RCC 7860 (cell line): ENCODE measurements at regions not wholly inside any gene's neighbourhood (a gene's known extent, or its start where the extent isn't known, plus 50 kb on each side); places are given as distances from the start of the nearest gene placed in this dataset.
A peak's percentile ranks its signal among the peaks of the same experiment; 100 is the strongest.
"Not testable (repeated sequence)": the region's sequence is repeated elsewhere in the genome, so short reads cannot be mapped to it uniquely, and the experiment has no call there.

Experiments
- DNase-seq: peaks from one replicate; pipeline ENCODE4 v3.0.0-alpha.2; 2015; ENCODE audit warnings: low spot score
- FAIRE-seq: peaks from 2 replicates; lab custom pipeline; 2012; peaks lifted over from hg19 to GRCh38; lab: Jason Lieb, UNC

DNA sequence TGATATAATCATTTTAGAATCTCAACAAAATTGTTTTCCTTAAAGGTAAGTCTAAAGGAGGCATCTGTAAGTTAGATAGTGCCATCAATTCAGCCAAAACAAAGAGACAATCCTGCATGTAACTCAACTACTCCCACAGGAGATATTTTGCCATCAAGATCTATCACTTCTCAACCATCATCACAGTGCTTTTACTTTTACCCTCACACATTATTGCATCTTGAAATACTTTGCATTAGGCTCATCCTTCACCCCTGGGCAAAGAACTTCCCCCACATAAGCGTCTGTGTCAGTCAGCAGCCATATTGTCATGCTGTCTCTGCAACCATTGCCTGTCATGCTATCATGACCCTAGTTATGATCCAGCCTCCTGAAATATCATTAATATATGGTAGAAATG lies 54.9 kb upstream of the NLGN1 start:
- no peak for FAIRE-seq
- DNase-seq = no peak

DNA sequence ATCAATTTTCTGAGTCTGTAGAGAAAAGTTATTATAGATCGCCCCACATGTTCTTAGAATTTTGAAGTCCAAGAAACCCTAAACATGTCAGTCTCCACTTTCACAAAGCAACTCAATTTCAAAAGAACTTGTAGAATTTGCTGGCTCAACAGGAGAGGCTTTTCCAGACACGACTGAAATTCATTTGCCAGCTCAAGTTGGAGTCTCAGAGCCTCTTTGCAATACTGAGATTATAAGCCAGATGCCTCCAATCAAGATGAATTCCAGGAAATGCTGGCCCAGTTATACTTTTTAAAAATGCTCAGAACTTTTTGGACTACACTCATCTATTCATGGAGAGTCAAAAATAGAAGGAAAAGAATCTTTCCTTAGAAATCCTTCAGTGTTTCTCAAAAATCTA lies 56.9 kb upstream of the NLGN1 start:
- FAIRE-seq = no peak
- DNase-seq = no peak

DNA sequence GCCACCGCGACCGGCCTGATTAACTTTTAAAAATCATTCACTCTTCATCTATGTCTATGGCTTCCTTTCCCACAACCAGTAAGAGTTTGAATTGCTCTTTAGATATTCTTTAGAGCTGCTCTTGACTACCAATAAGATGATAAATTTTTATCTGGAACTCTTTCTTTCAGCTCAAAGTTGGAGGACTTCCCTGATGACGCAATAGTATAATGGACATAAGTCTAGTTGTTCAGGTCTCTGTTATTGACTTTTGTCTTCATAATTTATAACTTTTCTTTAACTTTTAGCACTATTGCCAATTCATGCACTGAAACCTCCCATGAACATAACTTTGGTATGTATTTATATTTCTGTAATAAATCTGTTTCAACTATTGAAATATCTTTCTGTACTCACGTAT lies 61.3 kb upstream of the NLGN1 start:
- no peak for FAIRE-seq

DNA sequence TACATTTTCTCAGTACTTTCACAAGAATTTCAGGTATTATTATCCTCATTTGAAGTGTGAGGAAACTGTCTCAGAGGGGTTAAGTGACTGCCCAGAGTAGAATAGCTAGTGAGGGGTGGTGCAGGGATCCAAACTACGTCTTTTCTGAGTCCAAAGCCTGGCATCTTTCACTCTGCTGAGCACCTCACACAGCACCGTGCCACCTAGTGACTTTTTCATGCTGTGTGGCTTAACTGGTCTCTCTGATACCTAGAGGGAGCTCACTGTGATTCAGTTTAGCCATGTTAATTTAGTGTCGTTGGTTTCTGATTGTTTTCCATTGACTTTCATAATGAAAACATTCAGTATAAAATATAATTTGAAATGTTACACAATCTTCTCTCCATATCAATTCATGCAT lies 91.4 kb upstream of the NLGN1 start:
- FAIRE-seq = no peak
- DNase-seq = no peak

More for the DNA sequence above, 61.3 kb upstream of the NLGN1 start:
- DNase-seq = no peak

DNA sequence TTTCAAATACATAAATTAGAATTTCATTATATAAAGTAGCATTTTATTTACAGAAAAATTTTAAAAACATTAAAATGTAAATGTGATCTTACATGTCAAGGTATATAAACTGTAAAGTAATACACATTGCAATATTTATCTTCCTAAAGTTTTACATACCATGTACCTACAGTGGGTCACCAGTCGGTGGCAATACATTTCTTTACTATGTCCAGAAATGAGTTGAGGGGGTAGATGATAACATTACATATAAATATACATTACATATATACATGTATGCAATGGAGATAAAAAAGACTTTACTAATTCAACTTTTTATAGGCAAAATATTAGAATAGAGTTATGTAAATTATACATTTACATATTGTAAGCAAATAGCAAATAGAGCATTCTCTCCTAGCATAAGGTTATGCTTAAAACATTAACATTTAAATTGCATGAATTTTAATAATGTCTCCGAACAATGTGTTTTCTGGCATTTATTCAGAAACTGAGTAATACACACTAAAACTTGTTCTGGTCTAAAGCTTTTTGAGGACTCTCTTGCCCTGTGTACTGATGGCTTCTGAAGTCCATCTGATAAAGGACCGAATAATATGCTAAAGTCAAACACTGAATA lies 93.3 kb upstream of the NLGN1 start:
- FAIRE-seq (no peak), DNase-seq (no peak)

DNA sequence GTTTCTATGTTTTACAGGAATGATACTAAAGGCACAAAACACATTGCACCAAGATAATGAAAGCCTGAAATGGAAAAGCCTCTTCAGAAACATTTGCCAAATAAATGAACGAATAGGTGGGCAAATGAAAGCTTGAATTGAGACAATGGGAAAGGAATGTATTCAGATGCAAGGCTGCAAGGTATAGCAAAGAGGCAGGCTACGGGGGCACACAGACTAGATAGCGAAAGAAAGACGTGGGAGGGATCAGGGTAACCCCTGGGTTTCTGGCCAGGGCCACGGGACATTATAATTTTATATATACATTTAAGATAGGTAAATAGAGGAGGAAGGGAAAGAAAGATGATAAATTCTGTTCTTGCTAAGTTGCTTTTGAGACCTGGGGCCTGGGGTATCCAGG lies 95.9 kb upstream of the NLGN1 start:
- DNase-seq = no peak
- no peak for FAIRE-seq

DNA sequence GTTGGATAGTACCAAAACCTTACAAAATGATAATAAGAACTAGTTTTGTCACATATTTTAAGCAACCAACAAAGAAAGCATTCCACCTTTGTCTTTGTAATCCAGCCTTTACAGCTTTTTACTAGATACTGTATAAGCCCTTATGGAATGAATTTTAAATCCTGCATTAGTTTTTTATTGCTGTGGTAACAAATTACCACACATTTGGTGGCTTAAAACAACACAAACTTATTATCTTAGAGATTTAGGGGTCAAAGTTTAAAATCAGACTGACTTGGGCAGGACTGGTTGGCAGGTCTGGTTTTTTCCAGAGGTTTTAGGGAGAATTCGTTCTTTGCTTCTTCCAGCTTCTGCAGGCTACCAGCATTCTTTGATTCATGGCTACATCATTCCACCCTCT lies 108.5 kb upstream of the NLGN1 start:
- no peak for FAIRE-seq
- no peak for DNase-seq

DNA sequence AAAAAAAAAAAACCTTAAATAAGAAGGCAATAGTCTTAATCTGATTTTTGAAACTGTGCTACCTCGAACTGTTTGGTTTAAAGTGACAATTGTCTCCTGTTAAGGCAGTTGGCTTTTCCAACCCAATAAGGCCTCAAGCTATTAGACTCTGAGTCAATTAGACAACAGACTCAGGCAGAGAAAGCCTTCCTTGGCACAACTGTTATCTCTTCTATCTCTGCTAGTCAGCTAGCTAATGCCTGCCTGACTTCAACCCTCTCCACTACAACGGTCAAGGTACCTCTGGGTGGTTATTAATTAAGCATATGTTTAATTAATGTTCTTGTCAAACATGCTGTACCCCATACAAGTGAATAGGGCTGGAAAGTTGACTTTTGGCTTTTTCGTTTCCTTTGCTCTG lies 110.2 kb upstream of the NLGN1 start:
- FAIRE-seq (no peak), DNase-seq (no peak)

DNA sequence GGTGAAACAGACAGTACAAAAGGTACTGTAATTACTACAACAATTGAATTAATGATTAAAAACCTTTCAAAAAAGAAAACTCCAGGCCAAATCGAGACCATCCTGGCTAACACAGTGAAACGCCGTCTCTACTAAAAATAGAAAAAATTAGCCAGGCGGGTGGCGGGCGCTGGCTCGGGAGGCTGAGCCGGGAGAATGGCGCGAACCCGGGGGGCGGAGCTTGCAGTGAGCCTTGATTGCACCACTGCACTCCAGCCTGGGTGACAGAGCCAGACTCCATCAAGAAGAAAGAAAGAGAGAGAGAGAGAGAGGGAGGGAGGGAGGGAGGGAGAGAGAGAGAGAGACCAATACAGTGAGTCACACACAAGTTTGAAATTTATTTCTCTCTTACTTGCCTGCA lies 111.0 kb upstream of the NLGN1 start:
- not testable (repeated sequence) for DNase-seq, FAIRE-seq

DNA sequence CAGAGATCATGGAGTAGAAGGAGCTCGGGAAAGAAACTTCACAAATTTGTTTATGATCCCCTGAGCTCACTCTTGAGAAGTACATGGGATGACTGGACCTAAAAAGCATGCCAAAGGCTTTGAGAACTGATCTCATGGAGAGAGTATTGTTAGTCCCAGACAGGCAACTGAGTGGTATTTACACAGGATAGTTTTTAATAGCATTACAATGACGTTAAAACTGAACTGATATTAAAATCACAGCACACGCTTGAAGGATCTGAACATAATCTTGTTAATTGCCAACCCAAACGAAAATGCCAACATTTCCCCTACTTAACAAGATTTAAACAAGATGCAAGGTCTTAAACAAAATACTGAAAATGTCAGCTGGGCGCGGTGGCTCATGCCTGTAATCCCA lies 113.2 kb upstream of the NLGN1 start:
- DNase-seq (no peak), FAIRE-seq (no peak)

DNA sequence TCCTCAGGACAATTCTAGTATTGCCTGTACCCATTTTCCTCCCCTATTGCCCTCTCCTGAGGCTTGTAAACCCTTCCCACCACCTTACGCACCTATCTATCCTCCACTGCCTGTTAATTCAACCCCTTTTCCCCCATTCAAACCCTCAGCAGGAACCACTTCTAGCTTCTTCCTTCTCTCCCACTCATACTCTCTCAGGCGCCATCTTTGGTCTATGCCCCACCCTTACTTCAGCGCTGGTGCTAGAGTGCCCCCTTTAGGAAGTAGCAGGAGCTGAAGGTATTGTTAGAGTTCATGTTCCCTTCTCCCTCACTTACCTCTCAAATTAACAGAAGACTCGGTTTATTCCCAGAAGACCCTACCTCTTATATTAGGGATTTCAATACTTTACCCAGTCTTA lies 121.8 kb upstream of the NLGN1 start:
- no peak for DNase-seq
- no peak for FAIRE-seq

DNA sequence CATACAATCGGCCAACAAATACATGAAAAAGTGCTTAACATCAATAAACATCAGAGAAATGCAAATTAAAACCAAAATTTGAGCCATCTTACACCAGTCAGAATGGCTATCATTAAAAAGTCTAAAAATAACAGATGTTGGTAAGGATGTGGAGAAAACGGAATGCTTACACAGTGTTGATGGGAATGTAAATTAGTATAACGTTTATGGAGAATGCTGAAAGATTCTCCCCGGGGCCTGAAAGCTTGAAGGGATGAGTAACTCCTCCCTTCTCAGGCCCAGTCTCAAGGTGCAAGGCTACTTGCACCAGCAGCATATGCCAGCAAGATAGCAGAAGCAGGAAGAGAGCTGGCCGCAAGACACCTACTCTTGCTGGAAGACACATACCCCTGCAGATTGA lies 123.7 kb upstream of the NLGN1 start:
- FAIRE-seq (no peak), DNase-seq (no peak)

DNA sequence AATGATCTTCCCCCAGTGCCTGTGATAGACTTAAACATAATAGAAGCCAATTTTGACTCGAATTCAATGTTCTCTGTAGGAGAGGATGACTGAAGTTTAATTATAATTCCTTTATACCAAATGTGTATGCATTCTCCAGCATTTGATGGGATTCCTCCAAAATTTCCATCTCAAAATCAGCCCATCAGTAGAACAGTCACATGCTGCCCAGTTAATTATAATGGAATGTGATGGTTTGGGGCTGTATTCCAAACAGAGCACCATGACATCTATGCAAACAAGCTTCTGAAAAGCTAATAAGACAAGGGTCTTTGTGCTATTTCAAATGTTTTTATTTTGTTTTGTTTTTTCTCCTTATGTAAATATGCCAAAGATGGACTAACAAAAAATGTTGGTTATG lies 127.7 kb upstream of the SPATA16 start:
- DNase-seq (no peak), FAIRE-seq (no peak)

DNA sequence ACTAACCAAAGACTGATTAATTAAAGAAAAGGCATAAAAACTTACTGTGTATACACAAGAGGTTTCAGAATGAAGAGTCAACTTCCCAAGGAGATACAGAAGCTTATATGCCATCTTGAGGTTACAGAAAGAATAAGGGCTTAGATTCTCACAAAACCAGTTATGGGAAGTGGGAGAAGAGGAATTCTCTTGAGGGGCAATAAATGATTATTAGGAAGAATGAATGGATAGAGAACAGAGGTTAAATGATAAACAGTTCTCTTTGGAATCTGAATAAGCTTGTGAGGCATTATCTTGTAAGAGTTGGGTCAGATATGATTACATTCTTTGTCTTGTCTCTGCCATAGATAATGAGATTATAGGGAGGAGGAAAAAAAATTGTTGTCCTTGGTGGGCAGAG lies 126.7 kb upstream of the SPATA16 start:
- FAIRE-seq = no peak
- no peak for DNase-seq

DNA sequence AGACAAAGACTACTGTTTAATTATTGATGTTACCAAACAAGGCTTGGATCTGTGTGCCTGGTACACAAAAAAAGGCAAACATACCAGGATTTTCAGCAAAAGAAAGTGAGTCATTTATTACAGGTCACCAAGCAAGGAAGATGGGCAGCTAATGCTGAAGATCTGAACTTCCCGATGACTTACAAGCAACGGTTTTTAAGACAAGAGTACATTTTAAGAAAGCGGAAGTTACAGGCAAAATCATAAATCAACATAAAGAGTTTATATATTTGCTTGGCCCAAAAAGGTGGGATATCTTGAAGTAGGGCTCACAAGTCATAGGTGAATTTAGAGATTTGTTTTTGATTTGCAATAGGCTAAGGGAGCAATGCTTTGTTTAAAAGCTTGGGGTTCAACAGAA lies 125.4 kb upstream of the SPATA16 start:
- FAIRE-seq (no peak), DNase-seq (no peak)

DNA sequence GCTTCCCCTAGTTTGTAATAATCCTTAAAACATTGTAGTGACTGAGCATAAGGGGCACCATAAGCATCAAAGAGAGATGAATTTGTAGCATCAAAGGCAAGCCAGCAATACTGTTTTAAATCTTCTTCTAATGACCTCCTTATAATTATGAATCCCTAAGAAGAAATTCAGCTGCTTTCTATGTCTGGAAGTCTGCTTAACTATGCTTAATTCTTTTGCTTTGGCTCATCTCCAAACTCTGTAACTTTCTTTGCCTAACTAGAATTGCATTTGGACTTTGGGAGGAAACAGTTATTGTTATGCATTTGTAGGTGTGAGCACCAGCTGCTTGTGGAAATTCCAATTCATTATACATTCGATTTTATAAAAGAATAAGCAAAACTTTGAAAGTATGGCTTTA lies 117.7 kb upstream of the SPATA16 start:
- FAIRE-seq = no peak
- no peak for DNase-seq

DNA sequence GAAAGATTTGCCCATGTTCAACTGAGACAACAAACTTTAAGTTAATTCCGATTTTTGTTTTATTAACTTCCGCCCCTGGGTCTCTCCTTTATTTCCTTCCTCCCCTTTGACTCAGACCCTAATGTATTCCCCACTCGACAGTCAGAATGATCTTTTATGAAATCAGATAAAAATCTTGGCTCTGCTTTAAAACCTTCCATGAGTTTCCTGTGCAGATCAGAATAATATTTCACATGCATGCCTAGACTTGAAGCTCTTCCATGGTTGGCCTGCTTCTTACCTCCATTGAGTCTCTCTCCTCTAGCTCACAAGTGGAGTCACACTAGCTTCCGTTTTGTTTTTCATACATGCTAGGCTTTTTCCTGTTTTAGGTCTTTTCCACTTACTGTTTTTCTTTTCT lies 116.8 kb upstream of the SPATA16 start:
- no peak for DNase-seq
- FAIRE-seq = no peak

DNA sequence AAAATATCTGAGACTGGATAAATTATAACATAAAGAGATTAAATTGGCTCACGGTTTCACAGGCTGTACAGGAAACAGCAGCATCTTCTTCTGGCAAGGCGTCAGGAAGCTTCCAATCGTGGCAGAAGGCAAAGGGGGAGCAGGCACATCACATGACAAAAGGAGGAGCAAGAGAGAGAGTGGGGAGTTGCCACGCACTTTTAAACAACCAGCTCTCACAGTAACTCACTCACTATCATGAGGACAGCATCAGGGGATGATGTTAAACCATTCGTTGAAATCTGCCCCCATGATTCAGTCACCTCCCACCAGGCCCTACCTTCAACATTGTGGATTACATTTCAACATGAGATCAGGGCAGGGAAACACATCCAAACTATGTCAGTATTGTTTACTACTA lies 114.5 kb upstream of the SPATA16 start:
- FAIRE-seq (no peak), DNase-seq (no peak)

DNA sequence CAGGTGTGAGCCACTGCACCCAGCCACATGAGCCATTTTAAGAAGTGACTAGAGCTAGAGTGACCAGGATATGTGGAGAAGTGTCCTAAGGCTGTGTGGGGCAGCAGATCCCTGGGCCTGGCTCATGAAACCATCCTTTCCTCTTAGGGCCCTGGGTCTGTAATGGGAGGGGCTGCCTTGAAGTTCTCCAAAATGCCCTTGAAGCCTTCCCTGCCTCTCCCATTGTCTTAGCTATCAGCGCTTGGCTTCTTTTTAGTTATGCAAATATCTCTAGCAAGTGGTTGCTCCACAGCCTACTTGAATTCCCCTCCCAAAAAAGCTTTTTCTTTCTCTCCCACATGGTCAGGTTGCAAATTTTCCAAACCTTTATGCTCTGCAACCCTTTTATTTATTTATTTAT lies 112.4 kb upstream of the SPATA16 start:
- DNase-seq (no peak), FAIRE-seq (no peak)

DNA sequence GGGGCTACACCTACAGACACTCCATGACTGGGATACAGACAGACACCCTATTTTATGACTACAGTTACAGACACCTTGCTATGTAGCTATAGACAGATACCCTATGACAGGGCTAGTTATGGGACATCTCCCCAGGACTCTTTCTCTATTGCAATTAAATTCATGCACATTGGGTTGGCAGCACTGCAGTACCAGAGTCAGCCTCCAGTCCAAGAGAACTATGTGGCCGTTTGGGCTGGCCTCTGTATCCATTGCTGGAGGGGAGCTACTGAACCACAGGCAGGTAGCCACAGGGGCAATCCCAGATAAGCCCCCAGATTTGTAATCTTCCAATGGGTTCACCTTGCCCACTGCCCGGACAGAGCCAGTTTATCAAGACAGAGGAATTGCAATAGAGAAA lies 108.4 kb upstream of the SPATA16 start:
- no peak for DNase-seq
- FAIRE-seq = no peak

DNA sequence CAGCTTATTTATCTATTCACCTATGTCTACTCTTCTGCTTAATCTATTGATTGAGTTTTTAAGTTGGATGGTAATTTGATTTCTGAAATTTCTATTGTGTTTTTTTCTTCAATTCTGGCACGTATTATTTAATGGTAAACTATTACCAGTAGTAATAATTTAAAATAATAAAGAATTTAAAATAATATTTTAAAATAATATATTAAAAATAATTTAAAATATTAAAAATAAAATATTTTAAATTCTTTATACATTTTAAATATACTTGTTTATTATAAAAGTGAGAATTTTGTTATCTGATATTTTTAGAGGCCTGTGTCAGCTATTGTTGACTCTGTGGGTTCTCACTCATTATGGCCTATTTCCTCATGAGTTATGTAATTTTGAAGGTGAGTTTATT lies 100.7 kb upstream of the SPATA16 start:
- FAIRE-seq = peak; percentile 79
- DNase-seq = no peak

DNA sequence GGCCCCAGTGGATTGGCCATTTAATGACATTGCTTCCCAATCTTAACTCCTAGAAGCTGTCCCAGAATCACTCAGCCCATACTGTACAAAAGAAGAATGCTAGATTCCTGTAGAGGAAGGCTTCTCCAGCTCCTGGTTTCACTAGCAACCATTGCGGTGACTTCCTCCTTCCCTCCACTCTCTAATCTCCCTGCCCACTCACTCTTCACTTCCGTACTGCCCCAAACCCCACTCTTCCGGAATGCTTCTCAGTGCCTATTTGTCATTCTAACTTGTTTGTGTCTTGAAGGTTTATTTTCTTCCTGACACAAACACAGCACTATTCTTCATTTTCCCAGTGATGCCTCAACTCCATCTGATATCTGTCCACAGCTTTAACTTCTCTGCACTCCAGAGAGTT lies 97.1 kb upstream of the SPATA16 start:
- FAIRE-seq = no peak
- DNase-seq = no peak

DNA sequence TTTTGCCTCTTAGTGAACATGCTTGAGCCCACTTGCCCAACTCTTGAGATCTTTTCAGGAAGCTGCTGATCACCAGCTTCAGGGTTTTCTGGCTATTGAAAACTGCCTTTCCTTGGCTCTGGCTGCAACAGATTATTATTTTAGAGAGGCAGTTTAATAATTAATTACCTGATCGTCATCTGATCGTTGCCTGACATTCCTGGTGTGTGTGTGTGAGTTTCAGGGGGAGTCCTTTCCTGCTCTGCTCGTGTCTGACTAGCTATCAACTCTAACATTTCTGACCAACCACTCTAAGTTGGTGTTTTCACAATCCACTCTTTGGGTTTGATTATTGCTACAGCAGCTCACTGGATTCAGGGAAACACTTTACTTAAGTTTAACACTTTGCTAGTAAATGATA lies 84.3 kb upstream of the SPATA16 start:
- DNase-seq = no peak
- no peak for FAIRE-seq

DNA sequence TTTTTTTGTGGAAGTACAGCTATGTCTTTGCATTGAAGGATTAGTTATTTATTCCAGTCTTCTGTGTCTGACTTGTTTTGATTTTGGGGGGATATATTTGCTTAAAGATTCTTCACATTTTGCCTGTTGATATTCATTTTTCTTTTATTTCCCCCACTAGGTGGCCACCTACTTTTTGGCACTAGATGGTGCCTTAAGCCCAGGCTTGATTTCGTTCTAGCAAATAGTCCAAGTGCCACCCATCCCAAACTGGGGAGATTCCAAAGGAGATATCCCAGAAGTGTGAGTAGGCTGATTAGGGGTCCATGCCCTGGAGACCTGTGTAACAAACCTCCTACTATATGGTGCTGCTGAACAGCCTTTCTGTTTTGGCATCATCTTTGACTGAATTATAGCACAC lies 80.0 kb upstream of the SPATA16 start:
- DNase-seq (no peak), FAIRE-seq (no peak)
